Mammary epithelial cell (primary cell): ENCODE measurements at regions not wholly inside any gene's neighbourhood (a gene's known extent, or its start where the extent isn't known, plus 50 kb on each side); places are given as distances from the start of the nearest gene placed in this dataset.

ENCODE experiments used
- CTCF ChIP-seq, 2 donors: IDR thresholded peaks in 1 of 2; conservative IDR thresholded peaks in 1 of 2; 2 replicates each; pipeline ENCODE4 v1.5.1; 2011 to 2012; ENCODE audit warnings: inconsistent platforms in 2 of 2, low read length in 2 of 2, mild to moderate bottlenecking in 2 of 2, control low read depth in 1 of 2, low read depth in 1 of 2; ENCODE audit not compliant: insufficient read depth in 1 of 2; ENCODE audit errors: extremely low read depth in 1 of 2
- EZH2 ChIP-seq: IDR thresholded peaks from 2 replicates; pipeline ENCODE4 v1.6.1; 2012; ENCODE audit warnings: low read length, inconsistent platforms, borderline replicate concordance

GRCh38 chr7:109322833-109323232 lies 753.2 kb downstream of the DNAJB9 start:
- no peak for TF ChIP-seq CTCF (conservative IDR thresholded peaks at IDR 0.05 in 1 of 2, IDR thresholded peaks at IDR 0.05 in 1 of 2; ENCODE audit: extremely low read depth in 1 of 2, insufficient read depth in 1 of 2, low read depth in 1 of 2, low read length in 2 of 2)
- TF ChIP-seq EZH2 = no peak
